ENCODE measurements at regions not wholly inside any gene's neighbourhood (a gene's known extent, or its start where the extent isn't known, plus 50 kb on each side); places are given as distances from the start of the nearest gene placed in this dataset.

DNA sequence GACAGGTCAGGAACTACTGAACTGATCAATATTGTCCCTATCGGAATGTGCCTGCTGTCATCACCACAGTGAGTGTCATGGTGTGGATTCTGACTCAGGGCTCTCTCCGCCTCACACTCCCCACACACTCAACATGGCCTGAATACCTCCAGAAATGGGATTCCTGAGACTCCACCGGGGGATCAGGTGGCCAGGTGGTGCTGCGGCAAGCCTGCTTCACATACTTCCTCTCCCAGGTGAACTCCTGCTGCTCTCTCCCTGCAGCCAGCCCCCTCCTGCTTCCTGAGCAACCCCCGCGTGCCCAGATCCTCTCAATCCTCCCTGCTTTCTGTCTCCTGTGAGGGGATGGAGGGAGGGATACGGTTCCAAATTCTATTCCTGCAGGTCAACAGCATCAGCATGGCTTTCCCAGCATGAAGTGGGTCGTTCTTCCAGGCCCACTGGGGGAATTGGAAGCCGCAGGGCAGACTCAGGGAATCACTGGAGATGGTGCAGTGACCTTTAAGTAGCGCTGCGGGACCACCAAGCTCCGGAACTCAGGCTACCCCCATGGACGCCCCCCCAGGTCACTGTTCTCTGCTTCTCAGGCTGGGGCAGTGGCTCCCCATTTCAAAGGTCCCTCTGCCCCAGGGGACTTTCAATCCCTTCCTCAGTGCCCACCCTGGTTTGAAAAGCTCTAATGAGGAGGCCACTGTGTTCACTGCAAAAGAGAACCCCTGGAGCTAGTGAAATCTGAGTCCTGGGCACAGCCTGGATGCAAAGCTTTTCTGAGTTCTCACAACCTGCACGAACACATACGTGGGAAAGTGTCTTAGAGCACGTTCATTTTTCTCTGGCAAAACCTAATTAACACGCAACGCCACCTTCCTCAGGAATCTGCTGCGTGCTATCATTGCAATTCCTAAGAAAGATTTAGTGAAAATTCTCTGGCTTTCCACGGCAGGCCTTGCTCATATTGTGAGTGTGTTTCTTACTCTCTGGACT lies 168.4 kb downstream of the ZFP36L2 start:
- no peak for TF ChIP-seq CTCF (conservative IDR thresholded peaks at IDR 0.05)
- no peak for TF ChIP-seq EZH2 (IDR thresholded peaks at IDR 0.05; ENCODE audit: low read depth)

Measured in PC-9 (cell line).